ENCODE measurements at regions not wholly inside any gene's neighbourhood (a gene's known extent, or its start where the extent isn't known, plus 50 kb on each side); places are given as distances from the start of the nearest gene placed in this dataset.

GRCh38 chr14:100434911-100435438 is 111.8 kb downstream of the SLC25A47 start:
- Histone ChIP-seq H2AFZ (ENCODE audit: low read depth) (no peak overlapping the region), H3K9ac (no peak overlapping the region), H4K20me1 (ENCODE audit: insufficient read depth) (no peaks in the 10 kb centered on the region), H3K4me3 (IDR thresholded peaks at IDR 0.05; ENCODE audit: insufficient read depth, low read depth, low read length) (no peak overlapping the region), H3K4me1 (ENCODE audit: low read depth, poor library complexity, severe bottlenecking) (no peaks in the 10 kb centered on the region), H3K36me3 (ENCODE audit: insufficient read depth) (no peaks in the 10 kb centered on the region), H3K4me2 (no peak overlapping the region), H3K27ac (no peak overlapping the region), H3K27me3 (ENCODE audit: insufficient read depth, low read depth) (no peaks in the 10 kb centered on the region), H3K79me2 (ENCODE audit: insufficient read depth, low read depth) (no peaks in the 10 kb centered on the region)
- no peak for TF ChIP-seq CTCF (conservative IDR thresholded peaks at IDR 0.05; ENCODE audit: low read depth, low read length)

- no peak overlapping the region for H2AFZ ChIP-seq (ENCODE audit: low read depth)
- no peak overlapping the region for H3K4me2 ChIP-seq
- no peak overlapping the region for H3K27ac ChIP-seq
- H3K9ac ChIP-seq, result no peak overlapping the region
- H4K20me1 ChIP-seq (ENCODE audit: insufficient read depth), result no peaks in the 10 kb centered on the region
- H3K79me2 ChIP-seq (ENCODE audit: insufficient read depth, low read depth), result no peaks in the 10 kb centered on the region
- no peaks in the 10 kb centered on the region for H3K27me3 ChIP-seq (ENCODE audit: insufficient read depth, low read depth)
- H3K4me3 ChIP-seq (IDR thresholded peaks at IDR 0.05; ENCODE audit: insufficient read depth, low read depth, low read length), result no peak overlapping the region
- H3K36me3 ChIP-seq (ENCODE audit: insufficient read depth), result no peaks in the 10 kb centered on the region
- H3K4me1 ChIP-seq (ENCODE audit: low read depth, poor library complexity, severe bottlenecking), result no peaks in the 10 kb centered on the region
- TF ChIP-seq CTCF (conservative IDR thresholded peaks at IDR 0.05; ENCODE audit: low read depth, low read length), result no peak
Observed at GRCh38 chr14:100435459-100435858, 112.3 kb downstream of the SLC25A47 start.

GRCh38 chr14:100436745-100437406 is 113.7 kb downstream of the SLC25A47 start:
- Histone ChIP-seq H4K20me1 (ENCODE audit: insufficient read depth) (no peaks in the 10 kb centered on the region), H2AFZ (ENCODE audit: low read depth) (no peak overlapping the region), H3K4me3 (IDR thresholded peaks at IDR 0.05; ENCODE audit: insufficient read depth, low read depth, low read length) (no peak overlapping the region), H3K27ac (no peak overlapping the region), H3K4me2 (no peak overlapping the region), H3K79me2 (ENCODE audit: insufficient read depth, low read depth) (no peaks in the 10 kb centered on the region), H3K36me3 (ENCODE audit: insufficient read depth) (no peaks in the 10 kb centered on the region), H3K9ac (no peak overlapping the region), H3K27me3 (ENCODE audit: insufficient read depth, low read depth) (no peaks in the 10 kb centered on the region), H3K4me1 (ENCODE audit: low read depth, poor library complexity, severe bottlenecking) (peaks cover 4% of the 10 kb centered on the region)
- TF ChIP-seq CTCF (conservative IDR thresholded peaks at IDR 0.05; ENCODE audit: low read depth, low read length), result no peak

- no peaks in the 10 kb centered on the region for H3K27me3 ChIP-seq (ENCODE audit: insufficient read depth, low read depth)
- H3K4me1 ChIP-seq (ENCODE audit: low read depth, poor library complexity, severe bottlenecking), result peaks cover 7% of the 10 kb centered on the region
- no peak overlapping the region for H3K9ac ChIP-seq
- H4K20me1 ChIP-seq (ENCODE audit: insufficient read depth), result no peaks in the 10 kb centered on the region
- no peak overlapping the region for H3K4me2 ChIP-seq
- H3K4me3 ChIP-seq (IDR thresholded peaks at IDR 0.05; ENCODE audit: insufficient read depth, low read depth, low read length), result no peak overlapping the region
- H2AFZ ChIP-seq (ENCODE audit: low read depth), result no peak overlapping the region
- no peak for TF ChIP-seq CTCF (conservative IDR thresholded peaks at IDR 0.05; ENCODE audit: low read depth, low read length)
- H3K79me2 ChIP-seq (ENCODE audit: insufficient read depth, low read depth), result no peaks in the 10 kb centered on the region
- no peak overlapping the region for H3K27ac ChIP-seq
- H3K36me3 ChIP-seq (ENCODE audit: insufficient read depth), result no peaks in the 10 kb centered on the region
Observed at GRCh38 chr14:100438271-100438670, 115.1 kb downstream of the SLC25A47 start.

Data from KMS-11 (cell line).